HepG2 (cell line): ENCODE measurements at regions not wholly inside any gene's neighbourhood (a gene's known extent, or its start where the extent isn't known, plus 50 kb on each side); places are given as distances from the start of the nearest gene placed in this dataset.

Experiments
- ATAC-seq: fragments of 200-7000 bp; cut with Tn5 transposase; 3 replicates; pipeline ENCODE4 v1.9.1; 2020; ENCODE audit warnings: mild to moderate bottlenecking, moderate library complexity
- BruUV-seq: library from RNA; stranded (reverse); fragments of 400-500 nt; replicated peaks from 2 replicates; lab custom pipeline; 2021; lab: Mats Ljungman, UMichigan
- CTCF ChIA-PET: fragments of 300-600 bp; formaldehyde crosslinking; extraction: SDS; loops from one replicate; lab custom pipeline; 2021; ENCODE audit warnings: low total read pairs, inconsistent platforms, low intra/inter-chr PET ratio; lab: Yijun Ruan, JAX
- POLR2A ChIA-PET: fragments of 350-600 bp; sonication (Branson Sonifier 250); formaldehyde crosslinking; loops from one replicate; lab custom pipeline; 2020; ENCODE audit warnings: antibody characterized with exemption, inconsistent platforms; lab: Yijun Ruan, JAX
- DNase-seq: peaks from one replicate; pipeline ENCODE4 v3.0.0-alpha.2; 2015; ENCODE audit warnings: low spot score
- FAIRE-seq: peaks from 3 replicates; lab custom pipeline; 2011; peaks lifted over from hg19 to GRCh38; lab: Jason Lieb, UNC
- H2AFZ ChIP-seq: one replicate; pipeline ENCODE4 v1.6.1; 2011; ENCODE audit warnings: low read length, inconsistent platforms
- H3K27ac ChIP-seq: fragments of 300-600 bp; 3 replicates; pipeline ENCODE4 v1.8.0; 2011; ENCODE audit warnings: mixed run types, mild to moderate bottlenecking, mixed read lengths, low read length, inconsistent platforms; ENCODE audit not compliant: insufficient read depth; ENCODE audit errors: extremely low read length
- H3K27me3 ChIP-seq, 2 experiments: fragments of 200-600 bp in 1 of 2; 2 replicates in 1 of 2; 3 replicates in 1 of 2; pipeline versions ENCODE4 v1.6.0 to v1.8.0; 2011; ENCODE audit warnings: low read length in 2 of 2, mild to moderate bottlenecking in 2 of 2, moderate library complexity in 2 of 2, inconsistent platforms in 1 of 2; ENCODE audit not compliant: insufficient read depth in 2 of 2, control insufficient read depth in 1 of 2
- H3K36me3 ChIP-seq, 2 experiments: fragments of 200-600 bp in 1 of 2; replicated peaks in 1 of 2; 2 replicates in 1 of 2; 3 replicates in 1 of 2; pipeline versions ENCODE4 v1.5.1 to v1.8.0; 2011; ENCODE audit warnings: low read length in 2 of 2, inconsistent platforms in 1 of 2; ENCODE audit not compliant: insufficient read depth in 2 of 2, control insufficient read depth in 1 of 2
- H3K4me1 ChIP-seq: 2 replicates; pipeline ENCODE4 v1.5.1; 2012; ENCODE audit warnings: low read length, inconsistent platforms; ENCODE audit not compliant: insufficient read depth
- H3K4me2 ChIP-seq: 2 replicates; pipeline ENCODE4 v1.6.0; 2011; ENCODE audit warnings: low read depth, low read length, inconsistent platforms
- H3K4me3 ChIP-seq, 3 experiments: fragments of 200-600 bp in 1 of 3; sonication (generic), shearing (Covaris generic) in 1 of 3; replicated peaks in 1 of 3; 2 replicates each; pipeline ENCODE4 v1.5.1; 2011 to 2016; ENCODE audit warnings: low read length in 3 of 3, inconsistent platforms in 2 of 3, low read depth in 2 of 3, mild to moderate bottlenecking in 2 of 3, control low read depth in 1 of 3, mixed read lengths in 1 of 3; ENCODE audit not compliant: insufficient read depth in 1 of 3
- H3K79me2 ChIP-seq: one replicate; pipeline ENCODE4 v1.6.1; 2011; ENCODE audit warnings: low read length, inconsistent platforms; ENCODE audit not compliant: insufficient read depth
- H3K9ac ChIP-seq: 2 replicates; pipeline ENCODE4 v1.6.0; 2011; ENCODE audit warnings: mild to moderate bottlenecking, low read depth, low read length, inconsistent platforms; ENCODE audit not compliant: insufficient read depth
- H3K9me3 ChIP-seq: 2 replicates; pipeline ENCODE4 v1.5.1; 2012; ENCODE audit warnings: mild to moderate bottlenecking, low read length
- H4K20me1 ChIP-seq: 2 replicates; pipeline ENCODE4 v1.6.0; 2011; ENCODE audit warnings: inconsistent platforms, mild to moderate bottlenecking, low read length, moderate library complexity; ENCODE audit not compliant: insufficient read depth
- GTF3A ChIP-seq: sonication (generic); formaldehyde crosslinking; conservative IDR thresholded peaks from 2 replicates; pipeline ENCODE4 v1.4.0; 2020; ENCODE audit warnings: mild to moderate bottlenecking, missing genetic modification reagents
- HIVEP1 ChIP-seq: sonication (generic); formaldehyde crosslinking; IDR thresholded peaks from 2 replicates; pipeline ENCODE4 v1.4.0; 2020; ENCODE audit warnings: mild to moderate bottlenecking, missing genetic modification reagents
- KAT8 ChIP-seq: IDR thresholded peaks from 2 replicates; pipeline ENCODE4 v1.6.1; 2016; ENCODE audit warnings: missing genetic modification reagents, missing compliant biosample characterization
- NCOR1 ChIP-seq: fragments of 200-600 bp; sonication (generic); IDR thresholded peaks from 2 replicates; pipeline ENCODE4 v1.7.0; 2017; ENCODE audit warnings: antibody characterized with exemption, low read length, borderline replicate concordance
- PHB2 ChIP-seq: fragments of 450-650 bp; IDR thresholded peaks from 2 replicates; pipeline ENCODE4 v1.6.1; 2018; ENCODE audit not compliant: partially characterized antibody
- RAD21 ChIP-seq: fragments of 450-650 bp; formaldehyde crosslinking; IDR thresholded peaks from 2 replicates; pipeline ENCODE4 v1.5.0; 2020; ENCODE audit warnings: mild to moderate bottlenecking
- XRCC5 ChIP-seq: fragments of 200-400 bp; formaldehyde crosslinking; optimal IDR thresholded peaks from 2 replicates; pipeline ENCODE3; 2017; ENCODE audit warnings: mild to moderate bottlenecking, low read length
- ZFX ChIP-seq: sonication (generic); formaldehyde crosslinking; IDR thresholded peaks from 2 replicates; pipeline ENCODE4 v1.4.0; 2020; ENCODE audit warnings: mild to moderate bottlenecking, low read depth, missing genetic modification reagents, moderate library complexity
- ZNF10 ChIP-seq: sonication (generic); formaldehyde crosslinking; IDR thresholded peaks from 2 replicates; pipeline ENCODE4 v1.4.0; 2020; ENCODE audit warnings: mild to moderate bottlenecking, low read depth, missing genetic modification reagents, borderline replicate concordance
- ZNF20 ChIP-seq: sonication (generic); formaldehyde crosslinking; IDR thresholded peaks from 2 replicates; pipeline ENCODE4 v1.4.0; 2020; ENCODE audit warnings: mild to moderate bottlenecking, moderate library complexity, missing genetic modification reagents
- ZNF33B ChIP-seq: sonication (generic); formaldehyde crosslinking; IDR thresholded peaks from 2 replicates; pipeline ENCODE4 v1.5.1; 2020; ENCODE audit warnings: mild to moderate bottlenecking, missing genetic modification reagents
- ZNF367 ChIP-seq: sonication (generic); formaldehyde crosslinking; IDR thresholded peaks from 2 replicates; pipeline ENCODE4 v1.4.0; 2020; ENCODE audit warnings: missing genetic modification reagents, borderline replicate concordance
- ZNF501 ChIP-seq: sonication (generic); formaldehyde crosslinking; IDR thresholded peaks from 2 replicates; pipeline ENCODE4 v1.5.1; 2020; ENCODE audit warnings: mild to moderate bottlenecking, moderate library complexity, missing genetic modification reagents
- ZNF776 ChIP-seq: sonication (generic); formaldehyde crosslinking; IDR thresholded peaks from 2 replicates; pipeline ENCODE4 v1.4.0; 2020; ENCODE audit warnings: mild to moderate bottlenecking, missing genetic modification reagents
- ZXDC ChIP-seq: sonication (generic); formaldehyde crosslinking; IDR thresholded peaks from 2 replicates; pipeline ENCODE4 v1.5.0; 2020; ENCODE audit warnings: mild to moderate bottlenecking, missing genetic modification reagents
- in situ Hi-C: cut with HindIII; loops from 2 replicates; pipeline ENCODE4 v1.10.0; 2017; ENCODE audit warnings: low pct_unique_long_range_greater_than_20kb; ENCODE audit not compliant: extremely low pct_ligation_motif_present
- intact Hi-C: fragments of 100-400 bp; cut with micrococcal nuclease; formaldehyde crosslinking; loops from one replicate; pipeline ENCODE4 v1.10.0; 2022; ENCODE audit not compliant: unreplicated experiment

GRCh38 chr15:86001200-86001599, 78.5 kb upstream of the AGBL1 start (continued):
- TF ChIP-seq HIVEP1 = no peak
- TF ChIP-seq RAD21 = no peak

GRCh38 chr15:86002444-86002843, 77.2 kb upstream of the AGBL1 start:
- ChIA-PET POLR2A (no interaction called here), CTCF (no interaction called here)
- Histone ChIP-seq H3K4me2 (no peak overlapping the region), H2AFZ (no peak overlapping the region), H4K20me1 (no peaks in the 10 kb centered on the region), H3K27ac (no peak overlapping the region), H3K4me3 (no peak overlapping the region), H3K9ac (no peak overlapping the region), H3K27me3 (no peaks in the 10 kb centered on the region), H3K9me3 (no peaks in the 10 kb centered on the region), H3K4me1 (no peaks in the 10 kb centered on the region), H3K79me2 (no peaks in the 10 kb centered on the region), H3K36me3 (no peaks in the 10 kb centered on the region)
- ATAC-seq = no peak
- intact Hi-C loops = loop anchor here (10.0 kb wide), 1 partner anchor 642 kb away; no protein-coding TSS in a partner anchor
- in situ Hi-C loops = no loop called here
- no peak for FAIRE-seq
- TF ChIP-seq ZNF10 (CRISPR knock-in tag) (no peak), XRCC5 (no peak), NCOR1 (no peak), ZFX (CRISPR knock-in tag) (no peak), PHB2 (no peak), ZXDC (CRISPR knock-in tag) (no peak), ZNF776 (no peak), ZNF367 (no peak), ZNF33B (CRISPR knock-in tag) (no peak), ZNF20 (CRISPR knock-in tag) (no peak), GTF3A (CRISPR knock-in tag) (no peak), ZNF501 (CRISPR knock-in tag) (no peak), KAT8 (CRISPR knock-in tag) (no peak)
- DNase-seq = no peak
- no TSS peak for BruUV-seq
